ENCODE measurements at regions not wholly inside any gene's neighbourhood (a gene's known extent, or its start where the extent isn't known, plus 50 kb on each side); places are given as distances from the start of the nearest gene placed in this dataset.

- no peak overlapping the region for H3K27ac ChIP-seq
- no peak for TF ChIP-seq CTCF (IDR thresholded peaks at IDR 0.05)
- peaks cover 12% of the 10 kb centered on the region for H3K4me1 ChIP-seq
- no peaks in the 10 kb centered on the region for H3K27me3 ChIP-seq (ENCODE audit: low read depth)
- no peaks in the 10 kb centered on the region for H3K36me3 ChIP-seq
- DNase-seq (no peak), ATAC-seq (peak in 1 of 2 donors; percentile 24)
- H3K9me3 ChIP-seq, result no peaks in the 10 kb centered on the region
- intact Hi-C loops (cut with DNase I), result loop anchor here (10.0 kb wide), 1 partner anchor 174 kb away; no protein-coding TSS in a partner anchor
- no peak overlapping the region for H3K4me3 ChIP-seq
Observed at GRCh38 chr5:68459093-68459809, 243.7 kb downstream of the PIK3R1 start.

GRCh38 chr5:68459810-68460139, 244.2 kb downstream of the PIK3R1 start:
- H3K27me3 ChIP-seq (ENCODE audit: low read depth), result no peaks in the 10 kb centered on the region
- DNase-seq (no peak), ATAC-seq (no peak)
- H3K9me3 ChIP-seq, result no peaks in the 10 kb centered on the region
- TF ChIP-seq CTCF (IDR thresholded peaks at IDR 0.05), result no peak
- no peak overlapping the region for H3K4me3 ChIP-seq
- intact Hi-C loops (cut with DNase I), result loop anchor here (10.0 kb wide), 1 partner anchor 175 kb away; no protein-coding TSS in a partner anchor
- no peak overlapping the region for H3K27ac ChIP-seq
- H3K36me3 ChIP-seq, result no peaks in the 10 kb centered on the region
- H3K4me1 ChIP-seq, result peaks cover 12% of the 10 kb centered on the region

- no peak overlapping the region for H3K4me3 ChIP-seq
- DNase-seq, result no peak
- intact Hi-C loops (cut with DNase I), result no loop called here
- H3K4me1 ChIP-seq, result peaks cover 12% of the 10 kb centered on the region
- H3K27me3 ChIP-seq (ENCODE audit: low read depth), result no peaks in the 10 kb centered on the region
- H3K9me3 ChIP-seq, result no peaks in the 10 kb centered on the region
- TF ChIP-seq CTCF (IDR thresholded peaks at IDR 0.05), result peak; percentile 76
- peak; percentile 57 to 64 for ATAC-seq
- no peak overlapping the region for H3K27ac ChIP-seq
- H3K36me3 ChIP-seq, result no peaks in the 10 kb centered on the region
Observed at GRCh38 chr5:68460147-68460798, 244.7 kb downstream of the PIK3R1 start.

GRCh38 chr5:68463606-68464005, 248.1 kb downstream of the PIK3R1 start:
- intact Hi-C loops (cut with DNase I), result no loop called here
- H3K9me3 ChIP-seq, result no peaks in the 10 kb centered on the region
- H3K4me3 ChIP-seq, result no peak overlapping the region
- peaks cover 12% of the 10 kb centered on the region for H3K4me1 ChIP-seq
- no peaks in the 10 kb centered on the region for H3K27me3 ChIP-seq (ENCODE audit: low read depth)
- ATAC-seq, result no peak
- no peaks in the 10 kb centered on the region for H3K36me3 ChIP-seq
- TF ChIP-seq CTCF (IDR thresholded peaks at IDR 0.05), result no peak
- no peak for DNase-seq
- H3K27ac ChIP-seq, result no peak overlapping the region

DNA sequence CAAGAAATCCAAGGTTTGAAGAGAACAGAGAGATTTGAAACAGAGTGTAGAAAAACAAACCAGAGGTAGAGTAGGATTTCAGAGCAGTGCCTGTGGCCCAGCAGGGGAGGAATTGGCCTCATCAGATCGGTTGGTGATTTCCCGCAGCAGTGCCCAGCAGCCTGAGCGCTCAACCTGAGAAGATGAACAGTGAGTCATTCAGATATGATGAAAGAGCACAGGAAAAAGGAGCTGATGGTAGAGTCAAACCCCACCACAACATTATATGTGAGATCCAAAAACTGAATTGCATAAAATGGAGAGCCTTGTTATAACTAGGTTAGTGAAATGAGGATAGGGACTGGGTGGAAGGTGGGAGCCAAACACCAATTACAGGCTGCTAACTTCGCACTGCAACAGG, 248.9 kb downstream of the PIK3R1 start:
- H3K4me1 ChIP-seq, result peaks cover 3% of the 10 kb centered on the region
- no peaks in the 10 kb centered on the region for H3K27me3 ChIP-seq (ENCODE audit: low read depth)
- no peak for DNase-seq
- intact Hi-C loops (cut with DNase I), result no loop called here
- H3K27ac ChIP-seq, result no peak overlapping the region
- no peak for ATAC-seq
- no peak overlapping the region for H3K4me3 ChIP-seq
- H3K36me3 ChIP-seq, result no peaks in the 10 kb centered on the region
- no peak for TF ChIP-seq CTCF (IDR thresholded peaks at IDR 0.05)
- no peaks in the 10 kb centered on the region for H3K9me3 ChIP-seq

All from lower lobe of right lung (tissue), 2 donors.